KMS-11 (cell line): ENCODE measurements at regions not wholly inside any gene's neighbourhood (a gene's known extent, or its start where the extent isn't known, plus 50 kb on each side); places are given as distances from the start of the nearest gene placed in this dataset.

Source experiments
- H2AFZ ChIP-seq: fragments of 200-600 bp; sonication (generic); 2 replicates; pipeline ENCODE4 v1.6.1; 2016; ENCODE audit warnings: antibody characterized with exemption, mixed run types, low read depth
- H3K27ac ChIP-seq: fragments of 200-600 bp; sonication (generic); 2 replicates; pipeline ENCODE4 v1.6.1; 2016; ENCODE audit warnings: mild to moderate bottlenecking, mixed run types
- H3K27me3 ChIP-seq: fragments of 200-600 bp; sonication (generic); 2 replicates; pipeline ENCODE4 v1.6.1; 2017; ENCODE audit warnings: mild to moderate bottlenecking, low read depth, mixed run types, moderate library complexity; ENCODE audit not compliant: insufficient read depth
- H3K36me3 ChIP-seq: fragments of 200-600 bp; sonication (generic); 2 replicates; pipeline ENCODE4 v1.6.1; 2017; ENCODE audit warnings: mild to moderate bottlenecking, mixed run types; ENCODE audit not compliant: insufficient read depth
- H3K4me1 ChIP-seq: fragments of 200-600 bp; sonication (generic); 2 replicates; pipeline ENCODE4 v1.6.1; 2016; ENCODE audit warnings: mild to moderate bottlenecking, low read depth, mixed run types; ENCODE audit not compliant: poor library complexity, severe bottlenecking
- H3K4me2 ChIP-seq: fragments of 200-600 bp; sonication (generic); 2 replicates; pipeline ENCODE4 v1.7.0; 2016; ENCODE audit warnings: mild to moderate bottlenecking, mixed run types
- H3K4me3 ChIP-seq: fragments of 200-600 bp; sonication (generic); IDR thresholded peaks from 2 replicates; pipeline ENCODE4 v1.6.1; 2017; ENCODE audit warnings: low read depth, low read length, mixed read lengths; ENCODE audit not compliant: insufficient read depth
- H3K79me2 ChIP-seq: fragments of 200-600 bp; sonication (generic); 2 replicates; pipeline ENCODE4 v1.6.1; 2016; ENCODE audit warnings: low read depth, mixed run types; ENCODE audit not compliant: insufficient read depth
- H3K9ac ChIP-seq: fragments of 200-600 bp; sonication (generic); 2 replicates; pipeline ENCODE4 v1.6.1; 2016; ENCODE audit warnings: mild to moderate bottlenecking, mixed run types
- H4K20me1 ChIP-seq: fragments of 200-600 bp; sonication (generic); 2 replicates; pipeline ENCODE4 v1.6.1; 2016; ENCODE audit warnings: mild to moderate bottlenecking, mixed run types; ENCODE audit not compliant: insufficient read depth
- CTCF ChIP-seq: fragments of 200-600 bp; sonication (generic); conservative IDR thresholded peaks from 2 replicates; pipeline ENCODE4 v1.6.1; 2017; ENCODE audit warnings: low read depth, mild to moderate bottlenecking, antibody characterized with exemption, low read length, moderate library complexity, mixed read lengths

GRCh38 chr12:93204896-93205295 is 172.8 kb upstream of the NUDT4 start:
- no peak for TF ChIP-seq CTCF
- no peak overlapping the region for H3K27ac ChIP-seq
- no peak overlapping the region for H3K9ac ChIP-seq
- no peaks in the 10 kb centered on the region for H4K20me1 ChIP-seq
- no peak overlapping the region for H3K4me3 ChIP-seq
- H3K4me1 ChIP-seq: peaks cover 12% of the 10 kb centered on the region
- H3K79me2 ChIP-seq: no peaks in the 10 kb centered on the region
- H3K4me2 ChIP-seq: no peak overlapping the region
- H3K27me3 ChIP-seq: no peaks in the 10 kb centered on the region
- H3K36me3 ChIP-seq: no peaks in the 10 kb centered on the region
- H2AFZ ChIP-seq: no peak overlapping the region

- no peak for TF ChIP-seq CTCF
- no peak overlapping the region for H3K4me3 ChIP-seq
- H2AFZ ChIP-seq: no peak overlapping the region
- H3K27ac ChIP-seq: no peak overlapping the region
- H3K4me2 ChIP-seq: no peak overlapping the region
- peaks cover 7% of the 10 kb centered on the region for H3K4me1 ChIP-seq
- H3K79me2 ChIP-seq: no peaks in the 10 kb centered on the region
- no peaks in the 10 kb centered on the region for H3K27me3 ChIP-seq
- no peaks in the 10 kb centered on the region for H4K20me1 ChIP-seq
- H3K36me3 ChIP-seq: no peaks in the 10 kb centered on the region
- H3K9ac ChIP-seq: no peak overlapping the region
These were observed 172.4 kb upstream of the NUDT4 start for GRCh38 chr12:93205361-93205760.

- TF ChIP-seq CTCF: no peak
- Histone ChIP-seq H3K9ac (no peak overlapping the region), H3K4me3 (no peak overlapping the region), H3K27ac (no peak overlapping the region), H3K4me2 (no peak overlapping the region), H2AFZ (no peak overlapping the region), H4K20me1 (no peaks in the 10 kb centered on the region), H3K27me3 (no peaks in the 10 kb centered on the region), H3K4me1 (no peaks in the 10 kb centered on the region), H3K36me3 (no peaks in the 10 kb centered on the region), H3K79me2 (no peaks in the 10 kb centered on the region)
These were observed 169.7 kb upstream of the NUDT4 start for GRCh38 chr12:93208011-93208410.

- H3K4me1 ChIP-seq: peaks cover 23% of the 10 kb centered on the region
- TF ChIP-seq CTCF: no peak
- H3K79me2 ChIP-seq: no peaks in the 10 kb centered on the region
- no peak overlapping the region for H3K4me3 ChIP-seq
- no peaks in the 10 kb centered on the region for H3K27me3 ChIP-seq
- no peaks in the 10 kb centered on the region for H4K20me1 ChIP-seq
- no peak overlapping the region for H2AFZ ChIP-seq
- H3K36me3 ChIP-seq: no peaks in the 10 kb centered on the region
- no peak overlapping the region for H3K9ac ChIP-seq
- H3K4me2 ChIP-seq: no peak overlapping the region
- H3K27ac ChIP-seq: no peak overlapping the region
These were observed 163.0 kb upstream of the NUDT4 start for GRCh38 chr12:93214523-93215289.
